ENCODE measurements at regions not wholly inside any gene's neighbourhood (a gene's known extent, or its start where the extent isn't known, plus 50 kb on each side); places are given as distances from the start of the nearest gene placed in this dataset.
A peak's percentile ranks its signal among the peaks of the same experiment; 100 is the strongest.

DNA sequence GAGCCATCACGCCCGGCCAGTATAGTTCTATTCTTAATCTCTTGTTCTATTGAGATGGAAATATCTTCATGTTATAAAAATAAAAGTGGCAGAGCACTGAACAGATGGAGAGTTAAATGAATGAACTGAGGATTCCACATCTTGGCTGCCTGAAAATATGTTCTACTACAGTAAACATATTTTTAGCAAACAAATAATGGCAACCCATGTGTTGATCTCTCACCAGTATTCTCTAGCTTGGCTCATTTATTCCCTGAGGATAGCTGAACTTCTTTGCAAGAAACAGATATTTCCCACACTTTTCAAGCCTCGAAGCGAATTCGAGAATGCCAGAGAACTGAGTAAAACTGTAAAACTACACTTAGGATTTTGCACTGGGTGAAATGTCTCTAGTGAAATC is 58.9 kb downstream of the DIRAS3 start:
- no peak for DNase-seq

GRCh38 chr1:67988066-67988465 is 62.4 kb downstream of the DIRAS3 start:
- no peak for DNase-seq

- DNase-seq, result peak; percentile 86
These were observed 63.2 kb downstream of the DIRAS3 start for GRCh38 chr1:67987046-67987799.

DNA sequence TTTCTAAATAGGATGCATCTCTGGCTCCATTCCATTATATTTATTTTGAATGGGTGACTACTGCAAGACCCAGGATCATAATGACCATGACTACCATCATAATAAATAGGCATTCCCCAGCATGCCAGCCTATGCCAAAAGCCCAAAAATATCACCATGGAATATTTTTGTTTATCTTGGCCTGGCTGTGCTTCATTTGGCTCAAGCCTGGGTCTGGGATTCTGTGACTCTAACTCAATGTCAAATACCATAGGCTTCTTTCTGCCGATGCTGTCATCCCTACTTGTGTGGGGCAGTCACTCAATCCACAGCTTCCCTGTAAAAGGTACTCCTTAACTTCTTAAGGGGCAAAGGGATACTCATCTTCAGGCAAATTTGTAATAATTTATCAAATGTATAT is 66.6 kb downstream of the DIRAS3 start:
- no peak for DNase-seq

- DNase-seq, result no peak
These were observed 70.4 kb downstream of the DIRAS3 start for GRCh38 chr1:67980028-67980427.

DNA sequence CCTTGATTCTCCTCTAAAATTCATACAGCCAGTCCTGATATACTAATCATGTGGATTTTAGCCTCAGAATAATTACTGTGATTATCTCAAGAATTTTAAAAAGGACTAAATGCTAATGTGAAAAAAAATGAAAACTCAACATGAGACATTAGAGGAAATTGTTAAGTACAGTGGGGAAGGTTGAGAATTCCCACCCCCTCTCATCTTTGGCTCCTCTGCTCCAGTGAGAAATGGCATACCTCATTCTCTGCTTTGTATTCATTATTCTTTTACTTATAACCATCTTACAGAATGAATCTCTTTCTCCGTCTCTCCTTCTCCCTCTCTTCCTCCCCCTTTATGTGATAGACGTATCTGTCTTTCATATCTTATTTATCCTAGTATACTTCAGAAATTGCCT is 70.9 kb downstream of the DIRAS3 start:
- no peak for DNase-seq

GRCh38 chr1:67978890-67979516 is 71.4 kb downstream of the DIRAS3 start:
- peak; percentile 72 for DNase-seq

DNA sequence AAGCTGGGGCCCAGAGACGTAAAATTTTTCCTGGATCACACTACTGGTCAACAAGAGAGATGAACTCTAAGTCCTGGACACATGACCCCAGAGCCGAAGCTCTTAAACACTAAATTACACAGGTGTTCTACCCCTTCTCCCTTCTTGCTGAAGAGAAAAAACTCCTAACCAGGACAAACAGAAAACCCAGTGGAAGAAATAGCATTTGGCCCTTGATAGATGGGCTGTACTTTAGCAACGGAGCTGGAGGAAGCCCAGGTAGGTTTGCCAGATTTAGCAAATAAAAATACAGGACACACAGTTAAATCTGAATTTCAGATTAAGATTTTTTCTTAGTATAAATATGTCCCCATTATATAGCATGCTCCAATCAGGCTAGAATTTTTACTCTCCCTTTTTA is 72.7 kb downstream of the DIRAS3 start:
- no peak for DNase-seq

GRCh38 chr1:67973051-67973450 is 77.4 kb downstream of the DIRAS3 start:
- DNase-seq, result peak; percentile 13

GRCh38 chr1:67970088-67970487 is 80.3 kb downstream of the DIRAS3 start:
- peak; percentile 89 for DNase-seq

GRCh38 chr1:67969446-67969845 is 81.0 kb downstream of the DIRAS3 start:
- DNase-seq, result no peak

- DNase-seq, result no peak
These were observed 83.8 kb downstream of the DIRAS3 start for GRCh38 chr1:67966666-67967009.

DNA sequence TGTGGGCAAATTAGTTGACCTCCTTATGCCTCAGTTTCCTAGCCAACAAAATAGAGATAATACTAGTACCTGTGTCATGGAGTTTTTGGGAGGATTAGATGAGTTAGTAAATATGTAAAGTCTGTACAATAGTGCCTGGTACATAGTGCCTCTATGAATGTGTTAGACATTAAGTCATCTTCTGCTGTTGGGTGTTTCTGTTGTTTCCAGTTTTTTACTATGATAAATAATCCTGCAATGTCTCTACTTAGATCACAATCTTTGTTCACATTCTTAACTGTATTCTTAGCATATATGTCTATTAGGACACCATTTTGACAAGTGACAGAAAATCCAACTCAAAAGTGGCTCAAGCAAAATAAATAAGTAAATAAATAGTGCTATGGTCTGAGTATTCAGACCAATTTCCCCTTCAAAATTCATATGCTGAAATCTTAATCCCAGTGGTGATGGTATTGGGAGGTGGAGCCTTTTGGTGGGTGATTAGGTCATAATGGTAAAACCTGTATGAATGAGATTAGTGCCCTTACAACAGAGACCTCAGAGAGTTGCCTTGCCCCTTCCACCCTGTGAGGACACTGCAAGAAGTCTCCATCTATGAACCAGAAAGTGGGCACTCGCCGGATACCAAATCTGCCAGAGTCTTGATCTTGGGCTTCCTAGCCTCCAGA is 84.3 kb downstream of the DIRAS3 start:
- no peak for DNase-seq

- DNase-seq, result no peak
These were observed 87.2 kb downstream of the DIRAS3 start for GRCh38 chr1:67963263-67963662.

- DNase-seq, result no peak
These were observed 89.7 kb downstream of the DIRAS3 start for GRCh38 chr1:67960766-67961165.

- no peak for DNase-seq
These were observed 92.0 kb downstream of the DIRAS3 start for GRCh38 chr1:67958472-67958871.

GRCh38 chr1:67957066-67957465 is 93.4 kb downstream of the DIRAS3 start:
- DNase-seq, result no peak

GRCh38 chr1:67956116-67956515 is 94.3 kb downstream of the DIRAS3 start:
- DNase-seq, result no peak

DNA sequence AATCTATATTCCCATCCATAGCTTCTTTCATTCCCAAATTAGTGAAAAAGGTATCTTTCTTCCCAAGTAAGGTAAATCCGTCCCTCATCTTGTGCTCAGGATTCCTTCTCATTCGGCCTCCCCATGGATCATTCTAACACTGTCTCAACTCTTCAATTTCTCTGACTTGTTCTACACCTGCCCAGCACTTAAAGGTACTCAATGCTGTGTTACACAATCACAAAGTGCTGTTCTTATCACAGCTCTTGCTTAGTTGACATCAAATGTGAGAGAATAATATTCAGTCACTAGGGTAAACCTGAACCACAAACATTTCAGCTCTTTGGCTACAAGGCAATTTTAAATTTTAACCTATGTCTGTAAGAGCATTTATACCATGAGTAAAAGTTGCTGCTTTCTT is 94.8 kb downstream of the DIRAS3 start:
- no peak for DNase-seq

GRCh38 chr1:67953301-67953700 is 97.1 kb downstream of the DIRAS3 start:
- DNase-seq, result no peak

GRCh38 chr1:67952071-67952470 is 98.4 kb downstream of the DIRAS3 start:
- peak; percentile 13 for DNase-seq

- no peak for DNase-seq
These were observed 99.4 kb downstream of the DIRAS3 start for GRCh38 chr1:67951014-67951413.

GRCh38 chr1:67948151-67949080 is 102.0 kb downstream of the DIRAS3 start:
- peak; percentile 81 for DNase-seq

All from EL (cell line).